T-helper 2 cell treated with Interferon-gamma antibody and Interleukin-4, amounts not matched to agents 5 μg/mL and 100 μg/mL, for 36 hours (primary cell): ENCODE measurements at regions not wholly inside any gene's neighbourhood (a gene's known extent, or its start where the extent isn't known, plus 50 kb on each side); places are given as distances from the start of the nearest gene placed in this dataset.
A peak's percentile ranks its signal among the peaks of the same experiment; 100 is the strongest.

Experiments
- DNase-seq: peaks from one replicate; pipeline ENCODE4 v3.0.0; 2021; ENCODE audit warnings: low spot score
- H3K27ac Mint-ChIP-seq: one replicate; pipeline ENCODE4 v1.8.0; 2021; ENCODE audit warnings: mild to moderate bottlenecking, mixed read lengths
- H3K27me3 Mint-ChIP-seq: one replicate; pipeline ENCODE4 v1.8.0; 2021; ENCODE audit warnings: low read depth, mixed read lengths
- H3K36me3 Mint-ChIP-seq: one replicate; pipeline ENCODE4 v1.8.0; 2021; ENCODE audit warnings: low read depth, mixed read lengths
- H3K4me1 Mint-ChIP-seq: one replicate; pipeline ENCODE4 v1.8.0; 2021; ENCODE audit warnings: low read depth, mixed read lengths
- H3K4me3 Mint-ChIP-seq: one replicate; pipeline ENCODE4 v1.8.0; 2022; ENCODE audit warnings: mild to moderate bottlenecking, moderate library complexity, mixed read lengths
- H3K9me3 Mint-ChIP-seq: one replicate; pipeline ENCODE4 v1.8.0; 2021; ENCODE audit warnings: mixed read lengths

- no peak for DNase-seq
- Mint-ChIP-seq H3K4me1 (peaks cover 63% of the 10 kb centered on the region), H3K4me3 (peak overlapping the region; percentile 57), H3K27me3 (no peaks in the 10 kb centered on the region), H3K36me3 (peaks cover 24% of the 10 kb centered on the region), H3K27ac (peak overlapping the region; percentile 66), H3K9me3 (peaks cover 12% of the 10 kb centered on the region)
Observed at GRCh38 chr13:99027661-99028425, 50.0 kb upstream of the DOCK9 start.

GRCh38 chr13:99028890-99029289 lies 51.0 kb upstream of the DOCK9 start:
- no peaks in the 10 kb centered on the region for H3K27me3 Mint-ChIP-seq
- H3K4me1 Mint-ChIP-seq, result peaks cover 68% of the 10 kb centered on the region
- no peak overlapping the region for H3K27ac Mint-ChIP-seq
- H3K4me3 Mint-ChIP-seq, result no peak overlapping the region
- peaks cover 12% of the 10 kb centered on the region for H3K9me3 Mint-ChIP-seq
- DNase-seq, result no peak
- peaks cover 22% of the 10 kb centered on the region for H3K36me3 Mint-ChIP-seq

- peaks cover 12% of the 10 kb centered on the region for H3K9me3 Mint-ChIP-seq
- peaks cover 18% of the 10 kb centered on the region for H3K36me3 Mint-ChIP-seq
- no peak for DNase-seq
- H3K27ac Mint-ChIP-seq, result no peak overlapping the region
- peaks cover 69% of the 10 kb centered on the region for H3K4me1 Mint-ChIP-seq
- no peaks in the 10 kb centered on the region for H3K27me3 Mint-ChIP-seq
- H3K4me3 Mint-ChIP-seq, result no peak overlapping the region
Observed at GRCh38 chr13:99029576-99029975, 51.7 kb upstream of the DOCK9 start.

- Mint-ChIP-seq H3K4me3 (no peak overlapping the region), H3K4me1 (peaks cover 65% of the 10 kb centered on the region), H3K36me3 (peaks cover 21% of the 10 kb centered on the region), H3K27ac (no peak overlapping the region), H3K27me3 (no peaks in the 10 kb centered on the region), H3K9me3 (peaks cover 13% of the 10 kb centered on the region)
- DNase-seq, result no peak
Observed at GRCh38 chr13:99030326-99030725, 52.5 kb upstream of the DOCK9 start.

GRCh38 chr13:99031832-99032231 lies 54.0 kb upstream of the DOCK9 start:
- Mint-ChIP-seq H3K27ac (no peak overlapping the region), H3K4me1 (peaks cover 54% of the 10 kb centered on the region)

GRCh38 chr13:99033814-99034213 lies 56.0 kb upstream of the DOCK9 start:
- H3K4me1 Mint-ChIP-seq, result peaks cover 37% of the 10 kb centered on the region
- peaks cover 29% of the 10 kb centered on the region for H3K36me3 Mint-ChIP-seq
- peaks cover 20% of the 10 kb centered on the region for H3K9me3 Mint-ChIP-seq
- no peak for DNase-seq
- H3K27ac Mint-ChIP-seq, result peak overlapping the region; percentile 21
- H3K27me3 Mint-ChIP-seq, result no peaks in the 10 kb centered on the region
- no peak overlapping the region for H3K4me3 Mint-ChIP-seq

More at GRCh38 chr13:99031832-99032231, 54.0 kb upstream of the DOCK9 start:
- H3K9me3 Mint-ChIP-seq, result peaks cover 21% of the 10 kb centered on the region
- no peak for DNase-seq
- H3K27me3 Mint-ChIP-seq, result no peaks in the 10 kb centered on the region
- H3K36me3 Mint-ChIP-seq, result peaks cover 29% of the 10 kb centered on the region
- no peak overlapping the region for H3K4me3 Mint-ChIP-seq

- peaks cover 13% of the 10 kb centered on the region for H3K9me3 Mint-ChIP-seq
- no peak for DNase-seq
- H3K27ac Mint-ChIP-seq, result no peak overlapping the region
- H3K27me3 Mint-ChIP-seq, result no peaks in the 10 kb centered on the region
- H3K4me3 Mint-ChIP-seq, result no peak overlapping the region
- H3K36me3 Mint-ChIP-seq, result peaks cover 25% of the 10 kb centered on the region
- peaks cover 34% of the 10 kb centered on the region for H3K4me1 Mint-ChIP-seq
Observed at GRCh38 chr13:99034333-99035085, 56.6 kb upstream of the DOCK9 start.

- H3K27ac Mint-ChIP-seq, result no peak overlapping the region
- DNase-seq, result no peak
- H3K4me3 Mint-ChIP-seq, result no peak overlapping the region
- no peaks in the 10 kb centered on the region for H3K27me3 Mint-ChIP-seq
- peaks cover 29% of the 10 kb centered on the region for H3K36me3 Mint-ChIP-seq
- peaks cover 9% of the 10 kb centered on the region for H3K9me3 Mint-ChIP-seq
- peaks cover 29% of the 10 kb centered on the region for H3K4me1 Mint-ChIP-seq
Observed at GRCh38 chr13:99035715-99036114, 57.9 kb upstream of the DOCK9 start.

GRCh38 chr13:99037756-99038155 lies 59.9 kb upstream of the DOCK9 start:
- Mint-ChIP-seq H3K27ac (no peak overlapping the region), H3K4me3 (no peak overlapping the region), H3K27me3 (no peaks in the 10 kb centered on the region), H3K4me1 (peaks cover 34% of the 10 kb centered on the region), H3K9me3 (peaks cover 9% of the 10 kb centered on the region), H3K36me3 (peaks cover 29% of the 10 kb centered on the region)
- DNase-seq, result no peak

- Mint-ChIP-seq H3K9me3 (peaks cover 9% of the 10 kb centered on the region), H3K36me3 (peaks cover 29% of the 10 kb centered on the region), H3K4me3 (no peak overlapping the region), H3K4me1 (peaks cover 41% of the 10 kb centered on the region), H3K27me3 (no peaks in the 10 kb centered on the region), H3K27ac (no peak overlapping the region)
- DNase-seq, result no peak
Observed at GRCh38 chr13:99039718-99040280, 61.9 kb upstream of the DOCK9 start.

GRCh38 chr13:99040536-99041131 lies 62.8 kb upstream of the DOCK9 start:
- Mint-ChIP-seq H3K27ac (no peak overlapping the region), H3K27me3 (no peaks in the 10 kb centered on the region), H3K9me3 (peaks cover 5% of the 10 kb centered on the region), H3K36me3 (peaks cover 21% of the 10 kb centered on the region), H3K4me1 (peaks cover 47% of the 10 kb centered on the region), H3K4me3 (no peak overlapping the region)
- DNase-seq, result no peak

GRCh38 chr13:99041337-99041736 lies 63.5 kb upstream of the DOCK9 start:
- no peak for DNase-seq
- Mint-ChIP-seq H3K9me3 (no peaks in the 10 kb centered on the region), H3K27ac (no peak overlapping the region), H3K36me3 (peaks cover 16% of the 10 kb centered on the region), H3K4me1 (peaks cover 53% of the 10 kb centered on the region), H3K4me3 (no peak overlapping the region), H3K27me3 (no peaks in the 10 kb centered on the region)

- Mint-ChIP-seq H3K9me3 (no peaks in the 10 kb centered on the region), H3K36me3 (peaks cover 16% of the 10 kb centered on the region), H3K4me1 (peaks cover 57% of the 10 kb centered on the region), H3K27me3 (no peaks in the 10 kb centered on the region), H3K27ac (no peak overlapping the region), H3K4me3 (no peak overlapping the region)
- DNase-seq, result no peak
Observed at GRCh38 chr13:99041788-99042187, 63.9 kb upstream of the DOCK9 start.
